Transverse colon (tissue), 4 donors: ENCODE measurements at regions not wholly inside any gene's neighbourhood (a gene's known extent, or its start where the extent isn't known, plus 50 kb on each side); places are given as distances from the start of the nearest gene placed in this dataset.

ENCODE experiments used
- DNase-seq: peaks from one replicate; pipeline ENCODE4 v3.0.0-alpha.2; 2019
- H3K27ac ChIP-seq, 4 donors: fragments of 200-600 bp; sonication (generic); 2 replicates each; pipeline ENCODE4 v1.5.1; 2016 to 2018; ENCODE audit warnings: inconsistent platforms in 4 of 4
- H3K27me3 ChIP-seq: fragments of 200-600 bp; sonication (generic); 2 replicates; pipeline ENCODE4 v1.5.1; 2017; ENCODE audit warnings: inconsistent platforms
- H3K36me3 ChIP-seq, 4 donors: fragments of 200-600 bp; sonication (generic); 2 replicates each; pipeline ENCODE4 v1.5.1; 2017 to 2019; ENCODE audit warnings: inconsistent platforms in 4 of 4
- H3K4me1 ChIP-seq, 4 donors: fragments of 200-600 bp; sonication (generic); 2 replicates each; pipeline ENCODE4 v1.5.1; 2017 to 2020; ENCODE audit warnings: inconsistent platforms in 4 of 4
- H3K4me3 ChIP-seq, 4 donors: fragments of 200-600 bp; sonication (generic); 1 replicate in 1 of 4; 2 replicates in 3 of 4; pipeline versions ENCODE4 v1.5.1 to v1.6.1; 2017 to 2019; ENCODE audit warnings: inconsistent platforms in 4 of 4
- H3K9me3 ChIP-seq, 2 donors: fragments of 200-600 bp; sonication (generic); 2 replicates each; pipeline ENCODE4 v1.5.1; 2017 to 2019; ENCODE audit warnings: inconsistent platforms in 2 of 2
- CTCF ChIP-seq, 5 experiments: fragments of 200-600 bp in 3 of 5; fragments of 450-650 bp in 2 of 5; sonication (generic) in 3 of 5; IDR thresholded peaks; 1 replicate in 2 of 5; 2 replicates in 3 of 5; pipeline ENCODE4 v1.5.1; 2016 to 2017; ENCODE audit warnings: antibody characterized with exemption in 5 of 5, inconsistent platforms in 3 of 5, mild to moderate bottlenecking in 2 of 5, moderate library complexity in 1 of 5
- EP300 ChIP-seq: sonication (generic); formaldehyde crosslinking; IDR thresholded peaks from one replicate; pipeline ENCODE4 v1.6.1; 2017; ENCODE audit warnings: antibody characterized with exemption, low read depth
- POLR2A ChIP-seq: fragments of 450-650 bp; IDR thresholded peaks from one replicate; pipeline ENCODE4 v1.6.1; 2016; ENCODE audit warnings: antibody characterized with exemption, mild to moderate bottlenecking, moderate library complexity
- POLR2AphosphoS5 ChIP-seq, 3 donors: sonication (generic); formaldehyde crosslinking; IDR thresholded peaks; one replicate each; pipeline ENCODE4 v1.6.1; 2016; ENCODE audit warnings: antibody characterized with exemption in 3 of 3
- WGBS, 2 donors: methylation state at CpG; one replicate each; pipeline ENCODE4 v1.1.5; 2018; ENCODE audit warnings: low coverage in 1 of 2; 5-methylcytosine and 5-hydroxymethylcytosine counted together
- in situ Hi-C, 4 donors: fragments of 200-750 bp; cut with MboI; loops; one replicate each; pipeline versions ENCODE4 v1.15.0 to v1.15.1; 2017; ENCODE audit warnings: low sequenced_read_pairs in 3 of 4, low pct_ligation_motif_present in 1 of 4, low pct_unique_long_range_greater_than_20kb in 1 of 4
- intact Hi-C: fragments of 100-400 bp; cut with DNase I; formaldehyde crosslinking; loops from one replicate; pipeline ENCODE4 v1.15.1; 2023; ENCODE audit warnings: low total_unique reads

- Histone ChIP-seq H3K4me3 (no peak overlapping the region), H3K9me3 (no peaks in the 10 kb centered on the region), H3K4me1 (no peaks in the 10 kb centered on the region), H3K36me3 (no peaks in the 10 kb centered on the region), H3K27ac (no peak overlapping the region), H3K27me3 (no peaks in the 10 kb centered on the region)
- intact Hi-C loops (no loop called here), in situ Hi-C loops (no loop called here)
- TF ChIP-seq CTCF (IDR thresholded peaks at IDR 0.05): no peak
- no peak for TF ChIP-seq POLR2A
- TF ChIP-seq POLR2AphosphoS5 (IDR thresholded peaks at IDR 0.05): no peak
- no peak for TF ChIP-seq EP300
- no peak for DNase-seq
- WGBS, 2 donors: 77 to 79% methylated on average over 1 of the region's 1 CpG
These were observed 295.3 kb upstream of the LYPLAL1 start for GRCh38 chr1:218878369-218878768.

GRCh38 chr1:218880484-218881060 lies 293.1 kb upstream of the LYPLAL1 start:
- Histone ChIP-seq H3K27ac (no peak overlapping the region), H3K9me3 (no peaks in the 10 kb centered on the region), H3K4me3 (no peak overlapping the region), H3K4me1 (no peaks in the 10 kb centered on the region), H3K27me3 (no peaks in the 10 kb centered on the region), H3K36me3 (no peaks in the 10 kb centered on the region)
- DNase-seq: no peak
- WGBS, 2 donors: 68 to 70% methylated on average over 3 to 5 of the region's 5 CpGs
- intact Hi-C loops: no loop called here
- in situ Hi-C loops: no loop called here
- TF ChIP-seq POLR2A (no peak), POLR2AphosphoS5 (IDR thresholded peaks at IDR 0.05) (no peak), CTCF (IDR thresholded peaks at IDR 0.05) (no peak), EP300 (no peak)

- no peak overlapping the region for H3K27ac ChIP-seq
- WGBS, 2 donors: 50 to 65% methylated on average over 1 to 6 of the region's 6 CpGs
- in situ Hi-C loops (no loop called here), intact Hi-C loops (no loop called here)
- no peak overlapping the region for H3K4me3 ChIP-seq
- H3K9me3 ChIP-seq: no peaks in the 10 kb centered on the region
- H3K27me3 ChIP-seq: no peaks in the 10 kb centered on the region
- no peaks in the 10 kb centered on the region for H3K36me3 ChIP-seq
- no peaks in the 10 kb centered on the region for H3K4me1 ChIP-seq
- no peak for DNase-seq
- TF ChIP-seq POLR2A (no peak), POLR2AphosphoS5 (IDR thresholded peaks at IDR 0.05) (no peak), CTCF (IDR thresholded peaks at IDR 0.05) (no peak), EP300 (no peak)
These were observed 291.2 kb upstream of the LYPLAL1 start for GRCh38 chr1:218882454-218882853.

- in situ Hi-C loops (no loop called here), intact Hi-C loops (no loop called here)
- no peaks in the 10 kb centered on the region for H3K36me3 ChIP-seq
- no peaks in the 10 kb centered on the region for H3K4me1 ChIP-seq
- 49 to 50% methylated on average over 5 to 6 of the region's 6 CpGs for WGBS, 2 donors
- no peak for DNase-seq
- no peak overlapping the region for H3K27ac ChIP-seq
- no peak overlapping the region for H3K4me3 ChIP-seq
- no peaks in the 10 kb centered on the region for H3K27me3 ChIP-seq
- TF ChIP-seq EP300: no peak
- no peak for TF ChIP-seq POLR2AphosphoS5 (IDR thresholded peaks at IDR 0.05)
- H3K9me3 ChIP-seq: no peaks in the 10 kb centered on the region
These were observed 287.4 kb upstream of the LYPLAL1 start for GRCh38 chr1:218886101-218886871.
